ENCODE measurements at regions not wholly inside any gene's neighbourhood (a gene's known extent, or its start where the extent isn't known, plus 50 kb on each side); places are given as distances from the start of the nearest gene placed in this dataset.

GRCh38 chrX:26070882-26071281, 67.3 kb upstream of the MAGEB18 start:
- DNase-seq = no peak

- DNase-seq = no peak
These were observed 66.5 kb upstream of the MAGEB18 start for GRCh38 chrX:26071618-26072017.

DNA sequence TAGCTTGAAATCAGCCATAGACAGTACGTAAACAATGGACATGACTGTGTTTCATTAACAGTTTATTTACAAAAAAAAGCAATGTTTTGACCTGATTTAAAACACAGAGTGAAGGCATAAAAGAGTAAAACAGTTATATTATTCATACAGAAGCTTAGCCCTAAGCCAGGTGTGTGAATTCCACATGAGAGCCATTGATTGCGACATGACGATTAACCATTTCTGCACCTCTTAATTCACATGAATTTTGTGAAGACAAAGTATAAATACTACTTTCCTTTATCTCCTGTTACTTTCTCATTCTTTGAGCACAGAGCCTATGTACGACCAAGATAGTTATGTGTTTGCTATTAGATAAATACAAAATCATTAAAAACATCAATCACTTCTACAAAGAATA, 55.0 kb upstream of the MAGEB18 start:
- no peak for DNase-seq

Measured in T1000 (cell line).